A549 (cell line): ENCODE measurements at regions not wholly inside any gene's neighbourhood (a gene's known extent, or its start where the extent isn't known, plus 50 kb on each side); places are given as distances from the start of the nearest gene placed in this dataset.

Experiments used
- ATAC-seq, 2 experiments: fragments of 200-7000 bp in 1 of 2; fragments of >200 bp in 1 of 2; cut with Nextera tagmentation in 1 of 2; cut with Tn5 transposase in 1 of 2; 3 replicates each; pipeline versions ENCODE4 v1.8.0 to v1.9.1; 2018 to 2020; ENCODE audit warnings: mild to moderate bottlenecking in 1 of 2, moderate library complexity in 1 of 2
- CTCF ChIA-PET: fragments of 300-600 bp; sonication (Branson Sonifier 250); formaldehyde crosslinking; extraction: SDS; loops from one replicate; lab custom pipeline; 2021; ENCODE audit warnings: antibody characterized with exemption, inconsistent platforms; lab: Yijun Ruan, JAX
- POLR2A ChIA-PET: fragments of 350-600 bp; formaldehyde crosslinking; extraction: SDS; loops from one replicate; lab custom pipeline; 2021; ENCODE audit warnings: antibody characterized with exemption, inconsistent platforms; lab: Yijun Ruan, JAX
- DNase-seq, 2 experiments: peaks; one replicate each; pipeline versions ENCODE4 v3.0.0 to v3.0.0-alpha.2; 2011 to 2016; ENCODE audit warnings: low read depth in 1 of 2, low spot score in 1 of 2
- FAIRE-seq: peaks from 2 replicates; lab custom pipeline; 2011; peaks lifted over from hg19 to GRCh38; lab: Jason Lieb, UNC
- H3K27ac ChIP-seq, 2 experiments: fragments of >200 bp; sonication (Bioruptor Twin); formaldehyde crosslinking; 3 replicates each; pipeline ENCODE4 v1.5.1; 2016 to 2017
- H3K4me1 ChIP-seq: fragments of >200 bp; sonication (Bioruptor Twin); formaldehyde crosslinking; 3 replicates; pipeline ENCODE4 v1.6.1; 2016
- H3K4me2 ChIP-seq: fragments of >200 bp; sonication (Bioruptor Twin); formaldehyde crosslinking; 3 replicates; pipeline ENCODE4 v1.6.1; 2016
- H3K4me3 ChIP-seq: fragments of >200 bp; sonication (Bioruptor Twin); formaldehyde crosslinking; 3 replicates; pipeline ENCODE4 v1.5.1; 2016
- H3K9me3 ChIP-seq: fragments of >200 bp; sonication (Bioruptor Twin); formaldehyde crosslinking; 3 replicates; pipeline ENCODE4 v1.6.1; 2016
- CBX2 ChIP-seq: fragments of 200-600 bp; sonication (generic); IDR thresholded peaks from 2 replicates; pipeline ENCODE4 v1.6.1; 2016; ENCODE audit warnings: low read depth, mild to moderate bottlenecking, borderline replicate concordance
- CBX8 ChIP-seq: fragments of 200-600 bp; sonication (generic); IDR thresholded peaks from 2 replicates; pipeline ENCODE4 v1.6.1; 2016
- CEBPB ChIP-seq, 2 experiments: fragments of >200 bp in 1 of 2; sonication (Bioruptor Twin) in 1 of 2; formaldehyde crosslinking in 1 of 2; IDR thresholded peaks; 2 replicates each; pipeline ENCODE4 v1.6.1; 2012 to 2016
- CHD2 ChIP-seq: fragments of 150-350 bp; IDR thresholded peaks from 2 replicates; pipeline ENCODE4 v1.6.1; 2014; ENCODE audit warnings: low read length; ENCODE audit not compliant: partially characterized antibody
- EHMT2 ChIP-seq: fragments of 200-600 bp; sonication (generic); IDR thresholded peaks from 2 replicates; pipeline ENCODE4 v1.6.1; 2016; ENCODE audit warnings: antibody characterized with exemption, low read depth, mild to moderate bottlenecking, moderate library complexity
- FOSB ChIP-seq: fragments of 250-450 bp; sonication (Bioruptor Pico); IDR thresholded peaks from 2 replicates; pipeline ENCODE4 v1.5.0; 2020; ENCODE audit warnings: mild to moderate bottlenecking, moderate library complexity
- GATA3 ChIP-seq: IDR thresholded peaks from 2 replicates; pipeline ENCODE4 v1.6.1; 2012; ENCODE audit warnings: borderline replicate concordance
- HES2 ChIP-seq: fragments of >200 bp; sonication (Bioruptor Twin); formaldehyde crosslinking; IDR thresholded peaks from 2 replicates; pipeline ENCODE4 v1.6.1; 2016
- HOXA7 ChIP-seq: fragments of 250-450 bp; sonication (Bioruptor Pico); IDR thresholded peaks from 2 replicates; pipeline ENCODE4 v1.5.0; 2020; ENCODE audit warnings: mild to moderate bottlenecking, moderate library complexity
- HOXB5 ChIP-seq: fragments of 250-450 bp; sonication (Bioruptor Pico); IDR thresholded peaks from 2 replicates; pipeline ENCODE4 v1.5.0; 2020; ENCODE audit warnings: mild to moderate bottlenecking, moderate library complexity
- JUNB ChIP-seq: fragments of >200 bp; sonication (Bioruptor Twin); formaldehyde crosslinking; IDR thresholded peaks from 2 replicates; pipeline ENCODE4 v1.6.1; 2016
- KDM1A ChIP-seq: fragments of 200-600 bp; sonication (generic); IDR thresholded peaks from 2 replicates; pipeline ENCODE4 v1.6.1; 2016; ENCODE audit warnings: low read depth, mild to moderate bottlenecking
- MAZ ChIP-seq: fragments of 150-350 bp; IDR thresholded peaks from 2 replicates; pipeline ENCODE4 v1.6.1; 2014; ENCODE audit warnings: antibody characterized with exemption, low read depth, low read length, borderline replicate concordance
- NFE2L2 ChIP-seq: fragments of 150-350 bp; conservative IDR thresholded peaks from 2 replicates; pipeline ENCODE4 v1.6.1; 2014; ENCODE audit warnings: low read length
- NPAS2 ChIP-seq: fragments of 250-450 bp; sonication (Bioruptor Pico); IDR thresholded peaks from 2 replicates; pipeline ENCODE4 v1.8.0; 2022; ENCODE audit warnings: mild to moderate bottlenecking, moderate library complexity, borderline replicate concordance
- NR3C1 ChIP-seq: fragments of >200 bp; sonication (Bioruptor Twin); formaldehyde crosslinking; IDR thresholded peaks from 3 replicates; pipeline ENCODE4 v1.6.1; 2017
- PHF8 ChIP-seq: fragments of 200-600 bp; sonication (generic); IDR thresholded peaks from 2 replicates; pipeline ENCODE4 v1.6.1; 2016; ENCODE audit warnings: low read depth, mild to moderate bottlenecking, antibody characterized with exemption, moderate library complexity, borderline replicate concordance
- POLR2AphosphoS2 ChIP-seq: conservative IDR thresholded peaks from 2 replicates; pipeline ENCODE4 v1.6.1; 2012; ENCODE audit warnings: low read length, improper control_type of control experiment, inconsistent platforms
- RARB ChIP-seq: fragments of 250-450 bp; sonication (Bioruptor Pico); IDR thresholded peaks from 2 replicates; pipeline ENCODE4 v1.8.0; 2021; ENCODE audit warnings: mild to moderate bottlenecking, moderate library complexity
- RFX5 ChIP-seq: fragments of 450-650 bp; IDR thresholded peaks from 2 replicates; pipeline ENCODE4 v1.7.1; 2014; ENCODE audit warnings: antibody characterized with exemption, mild to moderate bottlenecking, moderate library complexity
- RNF2 ChIP-seq: fragments of 200-600 bp; sonication (generic); IDR thresholded peaks from 2 replicates; pipeline ENCODE4 v1.6.1; 2016; ENCODE audit warnings: low read depth, mild to moderate bottlenecking, antibody characterized with exemption, moderate library complexity, borderline replicate concordance
- TFCP2L1 ChIP-seq: fragments of 250-450 bp; sonication (Bioruptor Pico); IDR thresholded peaks from 2 replicates; pipeline ENCODE4 v1.5.0; 2021; ENCODE audit warnings: mild to moderate bottlenecking
- ZC3H11A ChIP-seq: fragments of 450-650 bp; IDR thresholded peaks from 2 replicates; pipeline ENCODE4 v1.6.1; 2014; ENCODE audit warnings: antibody characterized with exemption, mild to moderate bottlenecking
- ZSCAN20 ChIP-seq: fragments of 250-450 bp; sonication (Bioruptor Pico); IDR thresholded peaks from 2 replicates; pipeline ENCODE4 v1.8.0; 2022; ENCODE audit warnings: mild to moderate bottlenecking, moderate library complexity
- WGBS: methylation state at CpG from one replicate; pipeline ENCODE4 v1.1.6; 2017; ENCODE audit errors: missing lambda C conversion rate; 5-methylcytosine and 5-hydroxymethylcytosine counted together
- TF ChIP-seq, protein P1 (sequence below): fragments of 200-600 bp; sonication (generic); IDR thresholded peaks from 2 replicates; pipeline ENCODE4 v1.6.1; 2016; ENCODE audit warnings: antibody characterized with exemption, mild to moderate bottlenecking, moderate library complexity
- TF ChIP-seq, protein P2 (sequence below): fragments of >200 bp; sonication (Bioruptor Twin); formaldehyde crosslinking; IDR thresholded peaks from 3 replicates; pipeline ENCODE4 v1.6.1; 2016
- TF ChIP-seq, protein P3 (sequence below): fragments of >200 bp; sonication (Bioruptor Twin); formaldehyde crosslinking; IDR thresholded peaks from 3 replicates; pipeline ENCODE4 v1.5.1; 2016

DNA sequence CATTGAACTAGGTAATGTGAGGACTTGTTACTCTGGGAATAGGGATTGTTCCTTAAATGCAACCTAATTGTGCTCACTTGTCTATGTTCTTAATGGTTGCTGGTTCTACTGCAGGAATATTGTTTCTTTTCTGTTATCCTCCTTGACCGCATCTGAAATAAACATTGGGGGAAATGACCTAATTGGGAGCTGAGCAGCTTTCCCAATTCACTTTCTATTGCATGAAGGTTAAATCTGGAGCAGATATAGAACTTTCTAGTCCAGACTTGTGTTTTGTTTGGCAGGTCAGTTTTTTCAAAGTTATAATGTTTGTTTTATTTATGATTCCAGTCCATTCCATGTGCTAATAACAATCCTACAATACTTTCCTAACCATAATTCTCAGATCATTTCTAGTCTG lies 981.0 kb upstream of the CITED2 start (continued):
- TF ChIP-seq, protein P1, sequence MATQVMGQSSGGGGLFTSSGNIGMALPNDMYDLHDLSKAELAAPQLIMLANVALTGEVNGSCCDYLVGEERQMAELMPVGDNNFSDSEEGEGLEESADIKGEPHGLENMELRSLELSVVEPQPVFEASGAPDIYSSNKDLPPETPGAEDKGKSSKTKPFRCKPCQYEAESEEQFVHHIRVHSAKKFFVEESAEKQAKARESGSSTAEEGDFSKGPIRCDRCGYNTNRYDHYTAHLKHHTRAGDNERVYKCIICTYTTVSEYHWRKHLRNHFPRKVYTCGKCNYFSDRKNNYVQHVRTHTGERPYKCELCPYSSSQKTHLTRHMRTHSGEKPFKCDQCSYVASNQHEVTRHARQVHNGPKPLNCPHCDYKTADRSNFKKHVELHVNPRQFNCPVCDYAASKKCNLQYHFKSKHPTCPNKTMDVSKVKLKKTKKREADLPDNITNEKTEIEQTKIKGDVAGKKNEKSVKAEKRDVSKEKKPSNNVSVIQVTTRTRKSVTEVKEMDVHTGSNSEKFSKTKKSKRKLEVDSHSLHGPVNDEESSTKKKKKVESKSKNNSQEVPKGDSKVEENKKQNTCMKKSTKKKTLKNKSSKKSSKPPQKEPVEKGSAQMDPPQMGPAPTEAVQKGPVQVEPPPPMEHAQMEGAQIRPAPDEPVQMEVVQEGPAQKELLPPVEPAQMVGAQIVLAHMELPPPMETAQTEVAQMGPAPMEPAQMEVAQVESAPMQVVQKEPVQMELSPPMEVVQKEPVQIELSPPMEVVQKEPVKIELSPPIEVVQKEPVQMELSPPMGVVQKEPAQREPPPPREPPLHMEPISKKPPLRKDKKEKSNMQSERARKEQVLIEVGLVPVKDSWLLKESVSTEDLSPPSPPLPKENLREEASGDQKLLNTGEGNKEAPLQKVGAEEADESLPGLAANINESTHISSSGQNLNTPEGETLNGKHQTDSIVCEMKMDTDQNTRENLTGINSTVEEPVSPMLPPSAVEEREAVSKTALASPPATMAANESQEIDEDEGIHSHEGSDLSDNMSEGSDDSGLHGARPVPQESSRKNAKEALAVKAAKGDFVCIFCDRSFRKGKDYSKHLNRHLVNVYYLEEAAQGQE: no peak
- no peak for TF ChIP-seq JUNB
- TF ChIP-seq NR3C1: no peak
- no peak for TF ChIP-seq CHD2
- TF ChIP-seq, protein P2, sequence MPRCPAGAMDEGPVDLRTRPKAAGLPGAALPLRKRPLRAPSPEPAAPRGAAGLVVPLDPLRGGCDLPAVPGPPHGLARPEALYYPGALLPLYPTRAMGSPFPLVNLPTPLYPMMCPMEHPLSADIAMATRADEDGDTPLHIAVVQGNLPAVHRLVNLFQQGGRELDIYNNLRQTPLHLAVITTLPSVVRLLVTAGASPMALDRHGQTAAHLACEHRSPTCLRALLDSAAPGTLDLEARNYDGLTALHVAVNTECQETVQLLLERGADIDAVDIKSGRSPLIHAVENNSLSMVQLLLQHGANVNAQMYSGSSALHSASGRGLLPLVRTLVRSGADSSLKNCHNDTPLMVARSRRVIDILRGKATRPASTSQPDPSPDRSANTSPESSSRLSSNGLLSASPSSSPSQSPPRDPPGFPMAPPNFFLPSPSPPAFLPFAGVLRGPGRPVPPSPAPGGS: no peak

- WGBS: 52% methylated on average over 1 of the region's 1 CpG
- Histone ChIP-seq H3K4me3 (no peak overlapping the region), H3K27ac (no peak overlapping the region), H3K4me1 (no peaks in the 10 kb centered on the region), H3K9me3 (no peaks in the 10 kb centered on the region), H3K4me2 (no peak overlapping the region)
- FAIRE-seq (no peak), DNase-seq (no peak), ATAC-seq (no peak)
- CTCF ChIA-PET: no interaction called here
- no peak for TF ChIP-seq JUNB
- no peak for TF ChIP-seq FOSB (CRISPR knock-in tag)
- TF ChIP-seq TFCP2L1 (CRISPR knock-in tag): no peak
- no peak for TF ChIP-seq PHF8
- TF ChIP-seq NR3C1: no peak
- TF ChIP-seq RNF2: no peak
- no peak for TF ChIP-seq CBX2
- TF ChIP-seq HOXB5 (CRISPR knock-in tag): no peak
- TF ChIP-seq ZC3H11A: no peak
- no peak for TF ChIP-seq CEBPB (IDR thresholded peaks at IDR 0.05)
- TF ChIP-seq HOXA7 (CRISPR knock-in tag): no peak
- TF ChIP-seq HES2: no peak
- no peak for TF ChIP-seq GATA3
- TF ChIP-seq RFX5: no peak
- no peak for TF ChIP-seq NFE2L2
- TF ChIP-seq RARB (CRISPR knock-in tag): no peak
- TF ChIP-seq NPAS2 (CRISPR knock-in tag): no peak
- no peak for TF ChIP-seq ZSCAN20 (CRISPR knock-in tag)
- POLR2A ChIA-PET: no interaction called here
These were observed 979.8 kb upstream of the CITED2 start for GRCh38 chr6:140354296-140354695.

DNA sequence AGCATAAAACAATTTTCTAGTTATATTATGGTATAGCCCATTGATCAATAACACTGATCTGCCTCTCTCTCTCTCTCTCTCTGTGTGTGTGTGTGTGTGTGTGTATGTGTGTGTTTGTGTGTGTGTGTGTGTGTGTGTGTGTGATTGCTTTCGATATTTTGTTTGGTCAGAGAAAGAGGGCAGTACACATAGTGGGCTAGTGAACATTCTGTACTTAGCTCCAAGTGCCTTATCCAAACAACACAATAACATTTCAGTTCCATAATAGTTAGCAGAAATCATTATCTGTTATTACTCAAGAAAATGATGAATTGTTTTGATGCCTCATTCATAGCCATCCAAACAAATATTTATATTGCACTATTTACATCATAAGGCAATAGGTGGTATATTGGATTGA lies 979.1 kb upstream of the CITED2 start:
- ChIA-PET CTCF (no interaction called here), POLR2A (no interaction called here)
- DNase-seq (no peak), FAIRE-seq (no peak), ATAC-seq (no peak)
- Histone ChIP-seq H3K9me3 (no peaks in the 10 kb centered on the region), H3K4me3 (no peak overlapping the region), H3K4me1 (no peaks in the 10 kb centered on the region), H3K27ac (no peak overlapping the region), H3K4me2 (no peak overlapping the region)
- WGBS: 64% methylated on average over 1 of the region's 1 CpG
- no peak for TF ChIP-seq CBX8
- no peak for TF ChIP-seq NR3C1
- no peak for TF ChIP-seq MAZ
- TF ChIP-seq, protein P3, sequence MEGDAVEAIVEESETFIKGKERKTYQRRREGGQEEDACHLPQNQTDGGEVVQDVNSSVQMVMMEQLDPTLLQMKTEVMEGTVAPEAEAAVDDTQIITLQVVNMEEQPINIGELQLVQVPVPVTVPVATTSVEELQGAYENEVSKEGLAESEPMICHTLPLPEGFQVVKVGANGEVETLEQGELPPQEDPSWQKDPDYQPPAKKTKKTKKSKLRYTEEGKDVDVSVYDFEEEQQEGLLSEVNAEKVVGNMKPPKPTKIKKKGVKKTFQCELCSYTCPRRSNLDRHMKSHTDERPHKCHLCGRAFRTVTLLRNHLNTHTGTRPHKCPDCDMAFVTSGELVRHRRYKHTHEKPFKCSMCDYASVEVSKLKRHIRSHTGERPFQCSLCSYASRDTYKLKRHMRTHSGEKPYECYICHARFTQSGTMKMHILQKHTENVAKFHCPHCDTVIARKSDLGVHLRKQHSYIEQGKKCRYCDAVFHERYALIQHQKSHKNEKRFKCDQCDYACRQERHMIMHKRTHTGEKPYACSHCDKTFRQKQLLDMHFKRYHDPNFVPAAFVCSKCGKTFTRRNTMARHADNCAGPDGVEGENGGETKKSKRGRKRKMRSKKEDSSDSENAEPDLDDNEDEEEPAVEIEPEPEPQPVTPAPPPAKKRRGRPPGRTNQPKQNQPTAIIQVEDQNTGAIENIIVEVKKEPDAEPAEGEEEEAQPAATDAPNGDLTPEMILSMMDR: no peak
- no peak for TF ChIP-seq POLR2AphosphoS2
- no peak for TF ChIP-seq FOSB (CRISPR knock-in tag)
- no peak for TF ChIP-seq KDM1A
- TF ChIP-seq EHMT2: no peak
